Islet precursor cell (in vitro differentiated cells): ENCODE measurements at regions not wholly inside any gene's neighbourhood (a gene's known extent, or its start where the extent isn't known, plus 50 kb on each side); places are given as distances from the start of the nearest gene placed in this dataset.

Experiments
- DNase-seq: peaks from one replicate; pipeline ENCODE4 v3.0.0-alpha.2; 2018

GRCh38 chr18:37705016-37705415 lies 139.4 kb upstream of the CELF4 start:
- DNase-seq: no peak

DNA sequence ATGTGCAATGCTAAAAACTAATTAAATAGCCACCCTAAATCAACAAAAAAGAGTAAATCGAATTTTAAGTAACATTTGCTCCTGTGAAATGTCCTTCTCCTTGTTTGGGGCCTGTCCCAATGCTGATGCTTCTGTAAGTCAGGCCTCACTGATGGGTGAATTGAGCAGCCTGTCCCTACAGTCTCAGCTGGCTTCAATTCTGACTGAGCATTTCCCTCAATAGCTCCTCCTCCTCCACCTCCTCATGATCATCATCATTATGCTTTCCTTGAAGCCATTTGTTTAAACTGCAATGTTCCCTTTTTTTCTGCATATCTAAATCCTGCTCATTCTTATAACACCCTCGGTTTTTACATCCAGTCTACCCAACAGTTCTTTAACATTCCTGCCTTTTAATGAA lies 137.2 kb upstream of the CELF4 start:
- DNase-seq: no peak

DNA sequence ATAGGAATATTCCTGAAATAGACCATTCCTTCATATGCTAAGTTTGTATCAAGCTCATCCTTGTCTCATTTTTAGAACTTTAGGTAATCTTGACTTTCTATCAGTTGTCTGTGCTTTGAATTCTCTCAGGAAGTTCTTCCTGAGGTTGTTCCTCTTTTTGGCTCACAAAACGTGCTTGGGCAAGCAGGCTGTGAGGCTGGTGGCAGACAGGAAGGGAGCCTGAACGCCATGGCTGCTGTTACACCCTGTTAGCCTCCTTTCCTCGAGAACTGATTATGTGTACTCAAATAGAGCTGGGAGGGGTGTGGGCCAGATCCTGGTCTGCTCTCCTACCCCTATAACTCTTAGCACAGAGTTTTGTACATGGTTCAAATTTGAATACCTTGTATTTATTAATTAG lies 136.4 kb upstream of the CELF4 start:
- no peak for DNase-seq

DNA sequence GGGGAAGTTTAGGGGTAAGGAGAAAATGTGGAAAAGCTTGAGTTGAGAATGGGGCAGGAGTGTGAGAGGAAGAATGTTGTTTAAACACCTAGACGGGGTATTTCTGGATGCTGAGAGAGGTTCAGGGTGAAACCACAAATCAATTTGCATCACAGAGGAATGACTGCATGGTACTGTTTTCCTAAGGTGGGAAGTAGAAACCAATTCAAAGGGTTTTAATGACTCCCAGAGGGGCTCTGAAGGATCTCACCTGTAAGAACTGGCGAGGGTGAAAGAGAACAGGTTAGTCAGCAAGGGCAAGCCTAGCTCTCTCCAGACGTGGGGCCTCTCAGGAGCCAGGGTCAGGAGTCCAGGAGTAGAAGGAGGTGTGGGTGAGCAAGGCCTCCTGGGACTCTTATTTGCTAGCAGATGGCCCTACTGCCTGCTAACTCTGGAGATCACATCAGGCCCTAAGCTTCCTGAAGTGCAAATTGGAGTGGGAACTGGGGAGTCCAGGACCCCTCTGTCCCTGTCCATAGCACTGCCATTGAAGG lies 133.0 kb upstream of the CELF4 start:
- DNase-seq: no peak

GRCh38 chr18:37694516-37694915 lies 128.9 kb upstream of the CELF4 start:
- no peak for DNase-seq

DNA sequence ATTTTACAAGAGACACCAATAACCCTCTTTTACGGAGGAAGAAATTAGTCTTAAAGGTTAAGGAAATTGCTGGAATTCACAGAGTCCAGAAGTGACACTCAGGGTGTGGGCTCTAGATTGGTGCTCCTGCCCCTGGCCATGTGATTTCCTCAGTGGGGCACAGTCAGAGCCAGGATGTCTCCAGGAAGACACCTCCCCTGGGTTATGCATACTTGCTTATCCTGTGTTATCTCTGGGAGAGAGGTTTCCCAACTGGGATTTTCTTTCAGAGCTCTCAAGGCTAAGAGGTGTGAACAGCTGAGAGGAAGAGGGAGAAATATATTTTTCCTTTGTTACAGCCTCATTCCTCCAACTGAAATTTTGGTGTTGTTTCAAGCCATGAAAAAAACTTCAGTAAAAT lies 125.6 kb upstream of the CELF4 start:
- no peak for DNase-seq

- no peak for DNase-seq
Measured at GRCh38 chr18:37689841-37690240, 124.2 kb upstream of the CELF4 start.

DNA sequence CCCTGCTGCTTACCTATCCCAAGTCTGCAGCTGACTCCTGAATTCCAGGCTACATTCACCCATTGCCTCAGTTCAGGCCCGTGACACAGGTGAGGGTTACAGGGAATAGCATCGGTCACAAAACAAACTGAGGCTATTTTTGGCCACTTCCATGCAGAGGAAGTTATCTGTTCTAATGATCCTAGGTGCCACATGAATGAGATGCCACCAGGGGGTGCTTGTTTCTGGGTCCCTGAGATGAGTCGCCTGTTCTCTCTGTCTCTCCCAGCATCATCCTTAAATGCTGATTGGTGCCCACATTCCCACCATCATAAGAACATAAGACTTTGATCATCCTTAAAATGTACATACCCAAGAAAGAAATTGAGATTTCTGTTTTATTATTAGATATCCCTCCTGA lies 119.0 kb upstream of the CELF4 start:
- no peak for DNase-seq

GRCh38 chr18:37684183-37684582 lies 118.6 kb upstream of the CELF4 start:
- no peak for DNase-seq

DNA sequence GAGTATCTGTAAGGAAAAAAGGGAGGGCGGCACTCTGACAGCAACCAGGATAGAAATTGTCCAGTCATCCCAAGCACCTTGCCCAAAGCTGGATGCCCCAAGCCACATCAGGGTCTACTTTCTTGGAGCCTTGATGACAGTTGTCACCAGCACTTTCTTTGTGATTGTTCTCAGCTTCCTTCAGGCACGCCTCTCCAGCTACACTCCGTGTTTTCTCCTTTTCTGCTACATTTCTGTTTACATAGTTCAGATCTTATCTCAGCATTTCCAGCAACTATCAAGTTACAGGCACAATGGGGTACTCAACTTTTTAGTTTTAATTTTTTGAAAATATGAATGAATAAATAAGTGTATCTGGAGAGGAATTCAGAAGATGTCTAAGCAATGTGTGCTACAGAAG lies 115.3 kb upstream of the CELF4 start:
- no peak for DNase-seq

DNA sequence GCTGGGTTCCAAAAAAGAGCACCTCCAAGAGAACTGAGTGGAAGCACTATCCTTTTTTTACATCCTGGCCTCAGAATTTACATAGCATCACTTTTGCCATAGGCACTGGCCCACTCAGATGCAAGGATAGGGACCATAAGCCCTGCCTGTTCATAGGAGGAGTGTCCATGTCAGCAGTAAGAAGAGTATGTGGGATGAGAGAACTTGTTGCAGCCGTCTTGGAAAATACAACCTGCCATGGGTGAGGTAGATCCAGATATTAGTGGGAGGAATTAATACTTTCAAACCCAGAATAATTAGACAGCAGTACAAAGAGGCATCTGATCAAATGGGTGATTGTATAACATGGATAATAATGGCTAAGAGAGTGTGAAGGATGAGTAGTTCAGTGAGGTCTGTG lies 110.7 kb upstream of the CELF4 start:
- peak; percentile 7 for DNase-seq

GRCh38 chr18:37675699-37676098 lies 110.1 kb upstream of the CELF4 start:
- no peak for DNase-seq

- DNase-seq: peak; percentile 47
Measured at GRCh38 chr18:37674570-37674969, 109.0 kb upstream of the CELF4 start.

GRCh38 chr18:37673671-37674070 lies 108.1 kb upstream of the CELF4 start:
- DNase-seq: no peak

GRCh38 chr18:37672932-37673595 lies 107.5 kb upstream of the CELF4 start:
- peak; percentile 22 for DNase-seq

GRCh38 chr18:37672001-37672400 lies 106.4 kb upstream of the CELF4 start:
- DNase-seq: no peak

GRCh38 chr18:37671530-37671929 lies 105.9 kb upstream of the CELF4 start:
- peak; percentile 21 for DNase-seq

DNA sequence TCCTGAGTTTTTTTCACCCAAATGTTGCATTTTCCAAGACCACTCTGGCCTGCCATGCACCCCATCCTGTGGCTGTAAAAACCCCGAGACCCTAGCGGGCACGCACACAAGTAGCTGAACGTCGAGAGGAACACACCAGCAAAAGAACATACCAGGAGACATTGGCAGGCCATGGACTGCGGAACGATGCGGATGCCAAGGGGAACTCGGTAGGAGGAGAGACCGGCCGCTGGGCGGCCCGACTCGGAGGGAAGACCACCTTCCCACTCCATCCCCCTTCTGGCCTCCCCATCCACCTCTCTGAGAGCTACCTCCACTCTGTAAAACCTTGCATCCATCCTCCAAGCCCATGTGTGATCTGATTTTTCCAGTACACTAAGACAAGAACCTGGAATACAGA lies 105.5 kb upstream of the CELF4 start:
- DNase-seq: peak; percentile 29

GRCh38 chr18:37669991-37670534 lies 104.5 kb upstream of the CELF4 start:
- DNase-seq: peak; percentile 49

GRCh38 chr18:37668971-37669747 lies 103.6 kb upstream of the CELF4 start:
- DNase-seq: peak; percentile 84

GRCh38 chr18:37667836-37668235 lies 102.2 kb upstream of the CELF4 start:
- peak; percentile 9 for DNase-seq

- peak; percentile 13 for DNase-seq
Measured at GRCh38 chr18:37666991-37667390, 101.4 kb upstream of the CELF4 start.

DNA sequence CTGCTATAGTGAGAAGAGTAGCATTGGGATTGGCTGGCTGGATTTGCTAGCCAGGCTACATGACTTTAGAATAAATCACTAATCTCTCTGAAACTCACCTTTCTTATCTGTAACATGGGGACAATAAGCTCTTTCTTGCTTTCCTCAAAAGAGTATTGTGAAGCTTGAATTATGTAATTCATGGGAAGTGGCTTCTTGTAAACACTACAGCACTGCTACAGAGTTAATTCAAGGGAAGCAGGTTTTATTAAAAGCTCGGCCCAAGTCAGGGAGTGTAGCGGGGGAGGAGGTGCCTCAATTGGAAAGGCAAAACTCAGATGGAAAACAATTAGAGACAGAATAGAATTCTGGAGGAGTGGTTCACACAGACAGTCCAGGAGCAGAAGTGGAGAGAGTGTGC lies 100.9 kb upstream of the CELF4 start:
- peak; percentile 45 for DNase-seq

- DNase-seq: peak; percentile 25
Measured at GRCh38 chr18:37665346-37665745, 99.7 kb upstream of the CELF4 start.
